Astrocyte (in vitro differentiated cells and primary cell): ENCODE measurements at regions not wholly inside any gene's neighbourhood (a gene's known extent, or its start where the extent isn't known, plus 50 kb on each side); places are given as distances from the start of the nearest gene placed in this dataset.

ENCODE experiments used
- CTCF ChIP-seq: IDR thresholded peaks from 2 replicates; pipeline ENCODE4 v1.5.1; 2011; ENCODE audit warnings: low read depth, mild to moderate bottlenecking, inconsistent platforms, low read length, moderate library complexity; ENCODE audit not compliant: insufficient read depth
- EZH2 ChIP-seq: IDR thresholded peaks from 2 replicates; pipeline ENCODE4 v1.6.1; 2012; ENCODE audit warnings: mild to moderate bottlenecking, low read length, inconsistent platforms; ENCODE audit not compliant: insufficient read depth

DNA sequence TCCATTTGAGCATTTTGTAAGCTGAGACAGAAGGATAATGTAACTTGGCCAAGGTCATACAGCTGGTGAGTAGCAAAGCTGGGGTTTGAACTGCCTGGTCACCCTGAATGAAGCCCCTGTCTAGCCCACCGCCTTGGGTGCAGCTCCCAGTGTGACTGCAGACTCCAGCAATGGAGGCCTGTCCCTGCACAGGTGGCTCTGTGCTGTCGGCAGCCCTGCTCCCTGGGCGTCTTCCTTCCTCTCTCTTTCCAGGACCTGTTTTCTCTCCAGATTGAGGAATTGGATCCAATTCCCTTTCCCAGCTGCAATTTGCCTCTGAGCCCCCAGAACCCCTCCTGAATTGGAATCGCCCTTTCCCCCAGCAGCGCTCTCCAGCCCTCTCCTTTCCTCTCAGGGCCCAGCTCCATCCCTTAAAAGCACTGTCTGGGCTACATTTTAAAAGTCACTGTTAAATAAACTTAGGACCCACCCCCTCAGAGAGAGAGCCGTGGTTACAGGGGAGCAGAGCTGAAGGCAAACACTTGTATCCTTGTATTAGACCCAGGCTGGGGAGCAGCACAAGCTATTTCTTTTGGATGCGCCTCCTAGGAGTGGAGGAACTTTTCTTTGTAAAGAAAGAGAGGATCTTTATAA is 161.4 kb upstream of the LMO4 start:
- no peak for TF ChIP-seq CTCF
- TF ChIP-seq EZH2 = no peak
